HG03095 (cell line): ENCODE measurements at regions not wholly inside any gene's neighbourhood (a gene's known extent, or its start where the extent isn't known, plus 50 kb on each side); places are given as distances from the start of the nearest gene placed in this dataset.

Experiments
- ATAC-seq: cut with Tn5 transposase; IDR thresholded peaks from one replicate; pipeline ENCODE4 v1.9.1; 2021; ENCODE audit warnings: moderate library complexity; ENCODE audit not compliant: unreplicated experiment

DNA sequence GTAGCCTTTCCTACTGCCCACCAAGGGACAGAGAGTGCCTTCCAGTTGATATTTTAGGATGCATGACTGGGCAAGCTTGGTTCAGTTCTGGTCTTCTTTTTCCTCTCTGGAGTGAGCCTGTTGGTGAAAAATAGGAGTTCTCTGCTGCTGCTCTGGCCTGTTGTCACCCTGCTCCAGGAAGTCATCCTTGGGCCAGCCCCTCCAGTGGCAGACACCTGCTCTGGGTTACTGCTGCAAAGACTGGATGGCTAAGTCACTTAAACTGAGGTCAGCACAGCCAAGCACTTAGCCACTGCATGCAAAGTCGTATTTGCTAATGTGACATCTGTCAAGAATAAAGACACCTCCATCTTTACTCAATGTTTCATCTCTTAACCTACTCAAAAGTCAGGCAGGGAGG lies 219.6 kb upstream of the ID2 start:
- no peak for ATAC-seq

- ATAC-seq = no peak
Observed at GRCh38 chr2:8462899-8463648, 218.8 kb upstream of the ID2 start.

DNA sequence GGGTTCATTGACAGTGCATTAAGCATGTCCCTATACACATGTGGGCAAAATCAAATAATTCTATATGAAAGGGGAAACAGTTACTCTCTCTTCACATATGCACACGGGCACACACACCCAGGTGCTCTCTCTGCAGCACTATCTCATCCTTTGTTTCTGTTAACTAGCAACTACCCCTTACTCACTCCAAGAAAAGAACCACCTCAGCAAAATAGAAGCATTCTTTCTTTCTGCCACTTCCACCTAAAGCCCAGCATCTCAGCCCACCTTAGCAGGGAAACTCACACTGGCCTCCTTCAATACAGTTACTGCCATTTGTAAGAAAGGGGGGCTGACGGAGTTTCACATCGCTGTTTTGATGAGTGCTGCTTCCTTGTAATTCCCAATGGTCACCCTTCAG lies 216.3 kb upstream of the ID2 start:
- no peak for ATAC-seq

DNA sequence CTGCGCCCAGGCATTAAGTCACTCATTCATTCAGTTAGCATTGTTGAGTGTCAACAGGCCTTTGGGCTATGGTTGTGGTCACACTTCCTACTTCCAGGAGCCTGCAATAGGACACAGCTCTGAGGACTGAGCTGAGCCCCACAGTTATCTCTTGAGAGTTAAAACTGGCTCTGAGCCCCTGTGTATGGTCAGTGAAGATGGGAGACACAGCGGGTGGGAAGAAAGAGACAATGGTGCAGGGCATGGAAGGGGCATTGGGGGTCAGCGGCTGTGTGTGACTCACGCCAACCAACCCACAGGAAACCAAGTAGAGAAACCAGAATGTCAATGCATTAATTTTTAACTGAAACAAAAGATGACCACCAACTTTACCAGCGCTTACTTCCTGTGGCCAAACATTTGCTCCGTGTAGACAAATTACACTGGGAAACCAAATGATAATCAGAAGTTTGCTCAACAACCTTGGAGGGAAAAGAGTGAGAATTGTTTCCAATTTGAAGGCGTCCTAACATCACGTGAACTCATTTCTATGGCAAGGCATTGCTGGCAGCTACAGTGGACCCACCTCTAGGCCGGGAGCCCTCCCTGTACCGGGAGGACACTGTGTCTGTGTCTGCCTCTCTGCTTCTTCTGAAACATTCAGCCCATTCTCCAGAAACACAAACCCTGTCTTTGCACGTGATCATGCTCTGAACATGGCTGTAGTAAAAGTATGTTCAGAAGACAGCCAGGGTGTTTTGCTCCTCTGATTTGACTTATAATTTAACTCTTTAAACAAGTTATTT lies 212.0 kb upstream of the ID2 start:
- ATAC-seq = peak; percentile 43

GRCh38 chr2:8472545-8473323 lies 209.1 kb upstream of the ID2 start:
- peak; percentile 55 for ATAC-seq

- peak; percentile 40 for ATAC-seq
Observed at GRCh38 chr2:8475349-8476031, 206.4 kb upstream of the ID2 start.

DNA sequence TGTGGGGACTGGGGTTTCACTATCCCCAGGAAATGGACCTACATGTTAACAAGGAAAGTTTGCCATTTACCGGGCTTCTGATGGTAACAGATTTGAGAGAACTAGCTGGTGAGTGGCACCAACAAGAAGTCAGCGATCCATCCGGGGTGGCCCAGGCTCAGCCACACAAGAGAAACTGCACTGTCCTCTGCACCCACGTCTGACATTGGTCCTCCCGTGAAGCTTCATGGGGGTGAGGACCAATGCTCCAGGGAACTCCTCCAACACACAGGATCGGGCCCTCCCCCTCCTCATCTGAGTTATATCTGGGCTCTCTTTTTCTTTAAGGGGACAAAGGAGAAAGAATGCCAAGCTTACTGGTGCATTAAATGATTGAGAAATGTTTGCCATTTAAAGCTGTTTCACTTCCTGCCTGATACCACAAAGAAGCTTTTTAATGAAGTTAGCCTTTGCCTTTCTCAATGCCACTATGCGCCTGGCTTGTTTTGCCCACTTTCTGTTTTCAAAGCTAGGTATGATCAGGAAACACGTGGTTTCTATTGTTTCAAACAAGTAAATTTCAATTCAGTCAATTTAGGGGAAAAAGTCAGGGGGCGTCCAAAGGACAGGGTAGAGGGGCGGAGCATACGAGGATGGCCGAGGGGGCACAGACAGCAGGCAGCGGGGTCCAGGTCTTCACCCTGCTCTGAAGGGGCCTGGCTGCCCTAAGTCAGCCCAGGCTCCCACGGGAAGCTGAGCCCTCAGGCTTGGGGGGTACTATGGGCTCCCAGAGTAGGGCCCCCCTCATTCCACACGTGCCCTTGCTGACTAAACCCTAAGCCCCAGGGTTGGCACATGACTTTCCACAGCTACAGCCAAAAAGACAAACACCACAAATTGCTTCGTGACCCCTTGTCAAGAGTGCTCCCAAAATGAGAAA lies 204.0 kb upstream of the ID2 start:
- ATAC-seq = peak; percentile 42

- no peak for ATAC-seq
Observed at GRCh38 chr2:8478471-8478793, 203.4 kb upstream of the ID2 start.

- no peak for ATAC-seq
Observed at GRCh38 chr2:8479298-8479697, 202.6 kb upstream of the ID2 start.

DNA sequence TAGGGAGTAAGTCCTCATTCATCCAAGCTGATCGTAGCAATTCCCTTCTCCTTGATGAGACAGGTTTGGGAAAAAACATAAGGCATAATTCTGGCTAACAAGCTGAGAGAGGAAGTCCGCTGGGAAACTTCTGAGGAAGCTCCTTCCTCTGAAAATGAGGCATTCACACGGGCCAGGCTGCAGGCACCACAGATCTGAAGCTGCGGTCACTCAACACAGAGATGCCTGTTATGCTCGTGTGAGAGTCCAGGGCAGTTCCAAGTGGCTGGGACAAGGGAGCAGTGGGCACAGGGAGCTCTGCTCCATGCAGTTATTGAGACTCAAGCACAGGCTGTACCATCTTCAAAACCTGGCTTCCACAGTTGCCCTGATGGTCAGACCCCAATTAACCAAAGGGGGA lies 200.9 kb upstream of the ID2 start:
- no peak for ATAC-seq

DNA sequence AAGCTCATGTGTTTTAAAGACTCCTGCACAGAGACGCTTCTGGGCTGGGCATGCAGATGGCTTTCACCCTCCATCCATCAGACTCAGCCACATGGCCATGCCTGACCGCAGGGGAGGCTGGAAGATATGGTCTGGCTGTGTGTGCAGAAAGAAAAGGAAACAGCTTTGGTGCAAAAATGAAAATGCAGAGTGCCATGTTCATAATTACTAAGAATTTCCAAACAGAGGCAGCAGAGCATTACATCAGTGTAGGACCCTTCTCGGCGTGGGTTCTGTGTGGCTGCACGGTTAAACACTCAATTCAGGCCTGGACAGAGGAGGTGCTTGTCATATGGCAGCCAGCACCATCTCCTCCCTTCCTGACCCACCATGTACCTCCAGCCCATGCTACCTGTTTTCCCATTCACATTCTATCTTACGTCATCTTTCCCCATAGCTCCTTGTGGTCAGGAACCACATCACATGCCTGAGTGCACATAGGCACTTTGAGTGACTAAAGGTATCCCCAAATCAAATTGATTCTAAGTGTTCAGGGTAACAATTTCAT lies 200.3 kb upstream of the ID2 start:
- ATAC-seq = no peak

DNA sequence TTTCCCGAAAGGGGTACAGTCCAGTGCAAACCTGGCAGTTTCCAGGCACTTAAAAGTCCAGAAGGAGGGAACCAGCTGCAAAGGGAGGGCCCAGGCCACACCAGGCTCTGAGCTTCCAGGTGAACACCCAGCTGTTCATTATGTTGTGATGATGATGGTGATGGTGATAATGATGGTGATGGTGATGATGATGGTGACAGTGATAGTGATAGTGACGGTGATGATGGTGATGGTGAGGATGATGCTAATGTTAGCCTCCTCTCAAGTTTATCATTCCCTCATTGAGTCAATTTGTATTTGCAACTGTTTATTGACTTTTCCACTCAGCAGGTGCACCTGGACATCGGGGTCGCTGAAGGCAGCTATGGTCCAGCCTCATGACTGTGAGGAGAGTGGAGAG lies 199.4 kb upstream of the ID2 start:
- ATAC-seq = no peak

DNA sequence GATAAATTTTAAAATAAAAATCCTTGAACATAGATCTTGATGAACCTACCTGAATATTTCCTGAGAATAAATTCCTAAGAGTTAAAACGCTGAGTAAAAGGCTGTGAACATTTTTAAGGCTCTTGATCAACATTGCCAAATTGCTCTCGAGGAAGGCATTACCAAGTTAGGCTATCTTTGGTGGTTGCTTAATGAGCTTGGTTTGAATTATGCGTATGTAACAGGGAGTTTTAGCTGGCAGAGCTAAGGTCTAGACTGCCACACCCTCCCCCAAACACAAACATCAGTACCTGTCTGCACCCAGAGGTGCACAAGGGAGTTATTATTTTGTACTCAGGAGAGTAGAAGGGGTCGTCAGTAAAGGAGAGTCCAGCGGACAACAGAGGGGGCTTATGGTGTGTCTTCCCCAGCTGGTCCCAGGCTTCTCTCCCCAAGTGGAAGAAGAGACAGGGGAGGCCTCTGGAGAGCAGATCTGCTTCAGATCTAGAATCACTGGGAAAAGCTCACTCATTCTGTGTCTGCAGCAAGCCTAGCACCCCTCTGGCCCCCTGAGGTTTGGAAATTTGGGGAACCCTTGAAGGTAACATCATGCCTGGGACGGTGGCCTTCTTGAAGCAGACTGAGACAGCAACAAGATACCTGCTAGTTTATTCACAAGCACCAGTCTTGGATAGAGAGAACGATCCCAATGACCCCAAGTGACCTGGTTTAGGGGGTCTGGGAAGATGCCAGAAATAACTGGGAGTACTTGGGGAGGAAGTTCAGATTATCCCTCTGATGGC lies 197.2 kb upstream of the ID2 start:
- ATAC-seq = no peak

GRCh38 chr2:8485736-8486135 lies 196.1 kb upstream of the ID2 start:
- ATAC-seq = no peak

GRCh38 chr2:8486141-8486540 lies 195.7 kb upstream of the ID2 start:
- no peak for ATAC-seq

DNA sequence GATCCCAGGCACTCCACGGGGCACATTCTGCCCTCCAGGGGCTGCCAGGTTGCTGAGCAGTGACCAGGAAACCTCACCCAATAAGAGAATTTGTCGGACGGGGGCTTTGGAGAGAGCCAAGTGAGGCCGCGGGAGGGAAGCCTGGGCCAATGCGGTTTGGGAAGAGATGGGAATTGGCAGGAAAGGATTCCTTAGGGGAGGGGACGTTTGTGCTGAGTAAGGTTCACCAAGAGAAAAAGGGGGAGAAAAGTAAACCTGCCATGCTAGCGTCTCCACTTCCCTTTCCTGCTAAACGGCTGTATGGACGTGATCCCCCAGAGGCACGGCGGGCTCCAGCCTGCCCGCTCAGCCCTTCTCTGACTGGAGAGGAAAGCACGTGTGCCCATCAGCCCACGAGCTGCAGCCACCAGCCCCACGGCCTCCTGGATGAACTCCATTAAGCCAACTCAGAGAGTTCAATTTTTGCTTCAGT lies 194.4 kb upstream of the ID2 start:
- no peak for ATAC-seq

DNA sequence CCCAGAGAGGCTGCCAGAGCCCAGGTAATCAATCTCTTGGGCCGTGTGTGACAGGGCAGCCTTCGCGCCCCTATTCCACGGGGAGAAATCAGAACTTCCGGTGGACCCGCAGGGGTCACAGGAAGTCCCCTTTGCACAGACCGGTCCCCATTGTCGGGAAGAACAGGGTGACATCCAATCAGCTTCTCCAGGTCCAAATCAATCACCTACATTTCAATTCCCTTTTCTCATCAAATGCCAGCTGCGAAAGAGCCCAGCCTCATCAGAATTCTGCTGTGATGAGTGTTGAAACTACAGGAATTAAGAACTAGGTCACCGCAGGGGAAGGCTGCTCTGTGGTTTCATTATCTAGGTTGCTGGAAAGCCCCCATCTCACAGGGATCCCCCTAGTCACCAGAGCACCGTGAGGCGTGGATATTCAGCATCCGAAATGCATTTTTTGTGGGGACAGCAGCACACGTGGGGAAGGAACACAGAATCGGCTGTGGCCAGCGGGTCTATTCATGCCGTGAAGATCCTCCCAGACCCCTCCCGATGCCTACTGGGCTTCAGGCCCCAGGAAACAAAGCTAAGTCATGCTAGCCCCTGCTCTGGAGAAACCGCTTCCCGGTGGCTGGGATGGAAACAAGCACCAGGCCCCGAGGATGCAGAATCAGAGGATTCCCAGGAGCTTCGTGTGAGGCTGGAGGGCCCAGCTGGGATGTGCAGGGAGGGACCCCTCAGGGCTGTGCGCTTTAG lies 193.7 kb upstream of the ID2 start:
- ATAC-seq = peak; percentile 82

DNA sequence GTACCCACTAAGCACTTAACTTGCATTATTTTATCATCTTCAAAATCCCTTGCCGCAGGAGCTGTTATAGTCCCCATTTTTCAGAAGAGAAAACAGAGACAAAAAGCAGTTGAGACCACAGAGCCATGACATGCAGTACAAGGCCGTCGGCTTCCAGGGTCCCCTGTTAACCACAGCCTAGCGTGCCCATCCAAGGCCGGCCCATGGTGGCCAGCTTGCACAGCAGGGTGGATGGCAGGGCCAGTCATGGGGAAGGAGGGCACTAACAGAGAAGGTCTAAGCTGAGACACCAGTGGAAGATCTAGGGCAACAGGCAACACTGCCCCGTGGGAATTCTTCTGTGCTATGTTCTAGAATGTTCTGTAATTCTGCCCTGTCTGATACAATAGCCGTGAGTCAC lies 192.6 kb upstream of the ID2 start:
- ATAC-seq = no peak
